Astrocyte (in vitro differentiated cells and primary cell): ENCODE measurements at regions not wholly inside any gene's neighbourhood (a gene's known extent, or its start where the extent isn't known, plus 50 kb on each side); places are given as distances from the start of the nearest gene placed in this dataset.

ENCODE experiments used
- DNase-seq: peaks from one replicate; pipeline ENCODE4 v3.0.0-alpha.2; 2010; ENCODE audit warnings: low read depth
- FAIRE-seq: peaks from 2 replicates; lab custom pipeline; 2011; peaks lifted over from hg19 to GRCh38; lab: Jason Lieb, UNC
- H2AFZ ChIP-seq: 2 replicates; pipeline ENCODE4 v1.6.0; 2012; ENCODE audit warnings: low read depth, low read length, inconsistent platforms
- H3K27ac ChIP-seq: 2 replicates; pipeline ENCODE4 v1.5.1; 2011; ENCODE audit warnings: low read depth, low read length, inconsistent platforms
- H3K27me3 ChIP-seq: 2 replicates; pipeline ENCODE4 v1.6.0; 2011; ENCODE audit warnings: low read length, inconsistent platforms; ENCODE audit not compliant: insufficient read depth
- H3K36me3 ChIP-seq: 2 replicates; pipeline ENCODE4 v1.5.1; 2011; ENCODE audit warnings: low read length, inconsistent platforms; ENCODE audit not compliant: insufficient read depth
- H3K4me1 ChIP-seq: 2 replicates; pipeline ENCODE4 v1.5.1; 2011; ENCODE audit warnings: low read length, inconsistent platforms; ENCODE audit not compliant: insufficient read depth
- H3K4me2 ChIP-seq: 2 replicates; pipeline ENCODE4 v1.6.0; 2012; ENCODE audit warnings: low read length, inconsistent platforms
- H3K4me3 ChIP-seq: 2 replicates; pipeline ENCODE4 v1.5.1; 2011; ENCODE audit warnings: low read depth, mild to moderate bottlenecking, low read length, inconsistent platforms; ENCODE audit not compliant: insufficient read depth
- H3K79me2 ChIP-seq: 2 replicates; pipeline ENCODE4 v1.6.0; 2012; ENCODE audit warnings: mild to moderate bottlenecking, low read length, inconsistent platforms; ENCODE audit not compliant: insufficient read depth
- H3K9ac ChIP-seq: 2 replicates; pipeline ENCODE4 v1.6.0; 2012; ENCODE audit warnings: mild to moderate bottlenecking, low read length, inconsistent platforms
- H3K9me3 ChIP-seq: 2 replicates; pipeline ENCODE4 v1.5.1; 2012; ENCODE audit warnings: low read depth, mild to moderate bottlenecking, low read length, inconsistent platforms; ENCODE audit not compliant: insufficient read depth
- H4K20me1 ChIP-seq: 2 replicates; pipeline ENCODE4 v1.6.0; 2012; ENCODE audit warnings: low read length, inconsistent platforms; ENCODE audit not compliant: insufficient read depth
- H3K27ac Mint-ChIP-seq: one replicate; pipeline ENCODE4 v1.8.0; 2021; ENCODE audit warnings: mild to moderate bottlenecking, mixed read lengths; ENCODE audit not compliant: unreplicated experiment
- H3K27me3 Mint-ChIP-seq: one replicate; pipeline ENCODE4 v1.8.0; 2021; ENCODE audit warnings: low read depth, mixed read lengths; ENCODE audit not compliant: unreplicated experiment
- H3K36me3 Mint-ChIP-seq: one replicate; pipeline ENCODE4 v1.8.0; 2021; ENCODE audit warnings: low read depth, mixed read lengths; ENCODE audit not compliant: unreplicated experiment
- H3K4me1 Mint-ChIP-seq: one replicate; pipeline ENCODE4 v1.8.0; 2021; ENCODE audit warnings: low read depth, mixed read lengths; ENCODE audit not compliant: unreplicated experiment
- H3K4me3 Mint-ChIP-seq: one replicate; pipeline ENCODE4 v1.8.0; 2021; ENCODE audit warnings: mild to moderate bottlenecking, moderate library complexity, mixed read lengths; ENCODE audit not compliant: unreplicated experiment
- H3K9me3 Mint-ChIP-seq: one replicate; pipeline ENCODE4 v1.8.0; 2021; ENCODE audit warnings: mild to moderate bottlenecking, mixed read lengths; ENCODE audit not compliant: unreplicated experiment
- EZH2 ChIP-seq: IDR thresholded peaks from 2 replicates; pipeline ENCODE4 v1.6.1; 2012; ENCODE audit warnings: mild to moderate bottlenecking, low read length, inconsistent platforms; ENCODE audit not compliant: insufficient read depth
- TF ChIP-seq, protein P1 (sequence below): IDR thresholded peaks from 2 replicates; pipeline ENCODE4 v1.5.1; 2011; ENCODE audit warnings: low read depth, mild to moderate bottlenecking, inconsistent platforms, low read length, moderate library complexity; ENCODE audit not compliant: insufficient read depth

GRCh38 chr2:2755990-2756389 is 424.9 kb upstream of the MYT1L start:
- Histone ChIP-seq H3K4me2 (no peak overlapping the region), H3K27ac (no peak overlapping the region), H2AFZ (no peak overlapping the region), H3K4me3 (no peak overlapping the region), H3K9ac (no peak overlapping the region), H3K36me3 (no peaks in the 10 kb centered on the region), H3K27me3 (no peaks in the 10 kb centered on the region), H3K4me1 (no peaks in the 10 kb centered on the region), H3K79me2 (no peaks in the 10 kb centered on the region), H4K20me1 (no peaks in the 10 kb centered on the region), H3K9me3 (peaks cover 8% of the 10 kb centered on the region)
- DNase-seq (no peak), FAIRE-seq (no peak)
- peaks cover 27% of the 10 kb centered on the region for H3K9me3 Mint-ChIP-seq
- TF ChIP-seq, protein P1, sequence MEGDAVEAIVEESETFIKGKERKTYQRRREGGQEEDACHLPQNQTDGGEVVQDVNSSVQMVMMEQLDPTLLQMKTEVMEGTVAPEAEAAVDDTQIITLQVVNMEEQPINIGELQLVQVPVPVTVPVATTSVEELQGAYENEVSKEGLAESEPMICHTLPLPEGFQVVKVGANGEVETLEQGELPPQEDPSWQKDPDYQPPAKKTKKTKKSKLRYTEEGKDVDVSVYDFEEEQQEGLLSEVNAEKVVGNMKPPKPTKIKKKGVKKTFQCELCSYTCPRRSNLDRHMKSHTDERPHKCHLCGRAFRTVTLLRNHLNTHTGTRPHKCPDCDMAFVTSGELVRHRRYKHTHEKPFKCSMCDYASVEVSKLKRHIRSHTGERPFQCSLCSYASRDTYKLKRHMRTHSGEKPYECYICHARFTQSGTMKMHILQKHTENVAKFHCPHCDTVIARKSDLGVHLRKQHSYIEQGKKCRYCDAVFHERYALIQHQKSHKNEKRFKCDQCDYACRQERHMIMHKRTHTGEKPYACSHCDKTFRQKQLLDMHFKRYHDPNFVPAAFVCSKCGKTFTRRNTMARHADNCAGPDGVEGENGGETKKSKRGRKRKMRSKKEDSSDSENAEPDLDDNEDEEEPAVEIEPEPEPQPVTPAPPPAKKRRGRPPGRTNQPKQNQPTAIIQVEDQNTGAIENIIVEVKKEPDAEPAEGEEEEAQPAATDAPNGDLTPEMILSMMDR, result no peak
- TF ChIP-seq EZH2, result no peak
- H3K27me3 Mint-ChIP-seq, result peaks cover 28% of the 10 kb centered on the region
- H3K27ac Mint-ChIP-seq, result no peak overlapping the region
- H3K4me3 Mint-ChIP-seq, result no peak overlapping the region
- H3K36me3 Mint-ChIP-seq, result no peaks in the 10 kb centered on the region
- H3K4me1 Mint-ChIP-seq, result no peaks in the 10 kb centered on the region

GRCh38 chr2:2754940-2755339 is 423.9 kb upstream of the MYT1L start:
- no peak for FAIRE-seq

GRCh38 chr2:2751715-2752315 is 420.7 kb upstream of the MYT1L start:
- H3K36me3 ChIP-seq, result no peaks in the 10 kb centered on the region
- H3K4me2 ChIP-seq, result no peak overlapping the region
- peaks cover 13% of the 10 kb centered on the region for H3K9me3 ChIP-seq
- no peak overlapping the region for H3K9ac ChIP-seq
- H3K27ac ChIP-seq, result no peak overlapping the region
- no peaks in the 10 kb centered on the region for H3K36me3 Mint-ChIP-seq
- DNase-seq (no peak), FAIRE-seq (no peak)
- H3K27ac Mint-ChIP-seq, result no peak overlapping the region
- H3K79me2 ChIP-seq, result no peaks in the 10 kb centered on the region
- no peaks in the 10 kb centered on the region for H4K20me1 ChIP-seq
- H3K27me3 ChIP-seq, result no peaks in the 10 kb centered on the region
- H3K4me3 Mint-ChIP-seq, result no peak overlapping the region
- H3K9me3 Mint-ChIP-seq, result peaks cover 21% of the 10 kb centered on the region
- H3K4me1 ChIP-seq, result no peaks in the 10 kb centered on the region
- no peaks in the 10 kb centered on the region for H3K4me1 Mint-ChIP-seq
- peaks cover 18% of the 10 kb centered on the region for H3K27me3 Mint-ChIP-seq
- no peak overlapping the region for H3K4me3 ChIP-seq
- H2AFZ ChIP-seq, result no peak overlapping the region
- TF ChIP-seq, protein P1, result no peak
- no peak for TF ChIP-seq EZH2

More at GRCh38 chr2:2754940-2755339, 423.9 kb upstream of the MYT1L start:
- Mint-ChIP-seq H3K9me3 (peaks cover 21% of the 10 kb centered on the region), H3K27me3 (peaks cover 27% of the 10 kb centered on the region), H3K4me1 (no peaks in the 10 kb centered on the region), H3K36me3 (no peaks in the 10 kb centered on the region), H3K27ac (no peak overlapping the region), H3K4me3 (no peak overlapping the region)
- Histone ChIP-seq H3K79me2 (no peaks in the 10 kb centered on the region), H3K9me3 (peaks cover 7% of the 10 kb centered on the region), H3K4me1 (no peaks in the 10 kb centered on the region), H3K27me3 (no peaks in the 10 kb centered on the region), H3K9ac (no peak overlapping the region), H4K20me1 (no peaks in the 10 kb centered on the region), H3K27ac (no peak overlapping the region), H3K4me2 (no peak overlapping the region), H3K4me3 (no peak overlapping the region), H3K36me3 (no peaks in the 10 kb centered on the region), H2AFZ (no peak overlapping the region)
- TF ChIP-seq EZH2, result no peak
- TF ChIP-seq, protein P1, result no peak
- DNase-seq, result no peak
